IPS-11a (cell line): ENCODE measurements at regions not wholly inside any gene's neighbourhood (a gene's known extent, or its start where the extent isn't known, plus 50 kb on each side); places are given as distances from the start of the nearest gene placed in this dataset.

Source experiments
- H3K4me3 ChIP-seq: one replicate; pipeline ENCODE4 v1.5.1; 2013; ENCODE audit warnings: low read depth, low read length, control low read depth

GRCh38 chr13:50587115-50587514 is 256.4 kb downstream of the DLEU7 start:
- H3K4me3 ChIP-seq = no peak overlapping the region

GRCh38 chr13:50587645-50588373 is 255.7 kb downstream of the DLEU7 start:
- H3K4me3 ChIP-seq = no peak overlapping the region

GRCh38 chr13:50588491-50589130 is 254.9 kb downstream of the DLEU7 start:
- H3K4me3 ChIP-seq = no peak overlapping the region

GRCh38 chr13:50589139-50589538 is 254.4 kb downstream of the DLEU7 start:
- no peak overlapping the region for H3K4me3 ChIP-seq

GRCh38 chr13:50589651-50590054 is 253.8 kb downstream of the DLEU7 start:
- no peak overlapping the region for H3K4me3 ChIP-seq

GRCh38 chr13:50592412-50593155 is 250.9 kb downstream of the DLEU7 start:
- H3K4me3 ChIP-seq = no peak overlapping the region

- H3K4me3 ChIP-seq = no peak overlapping the region
These were observed 250.3 kb downstream of the DLEU7 start for GRCh38 chr13:50593207-50593606.

GRCh38 chr13:50594276-50595051 is 249.0 kb downstream of the DLEU7 start:
- no peak overlapping the region for H3K4me3 ChIP-seq

GRCh38 chr13:50595196-50595595 is 248.3 kb downstream of the DLEU7 start:
- no peak overlapping the region for H3K4me3 ChIP-seq

GRCh38 chr13:50596156-50596555 is 247.3 kb downstream of the DLEU7 start:
- no peak overlapping the region for H3K4me3 ChIP-seq

GRCh38 chr13:50596776-50597203 is 246.7 kb downstream of the DLEU7 start:
- no peak overlapping the region for H3K4me3 ChIP-seq

- H3K4me3 ChIP-seq = no peak overlapping the region
These were observed 245.2 kb downstream of the DLEU7 start for GRCh38 chr13:50598338-50598737.

- H3K4me3 ChIP-seq = no peak overlapping the region
These were observed 244.4 kb downstream of the DLEU7 start for GRCh38 chr13:50599046-50599445.

- H3K4me3 ChIP-seq = no peak overlapping the region
These were observed 243.6 kb downstream of the DLEU7 start for GRCh38 chr13:50599927-50600326.

- no peak overlapping the region for H3K4me3 ChIP-seq
These were observed 235.1 kb downstream of the DLEU7 start for GRCh38 chr13:50608370-50608769.

- H3K4me3 ChIP-seq = no peak overlapping the region
These were observed 234.5 kb downstream of the DLEU7 start for GRCh38 chr13:50609011-50609410.

GRCh38 chr13:50610238-50610637 is 233.3 kb downstream of the DLEU7 start:
- no peak overlapping the region for H3K4me3 ChIP-seq

- H3K4me3 ChIP-seq = no peak overlapping the region
These were observed 232.2 kb downstream of the DLEU7 start for GRCh38 chr13:50611117-50611781.

GRCh38 chr13:50612717-50613116 is 230.8 kb downstream of the DLEU7 start:
- no peak overlapping the region for H3K4me3 ChIP-seq

GRCh38 chr13:50613356-50613831 is 230.1 kb downstream of the DLEU7 start:
- no peak overlapping the region for H3K4me3 ChIP-seq
